Retinal pigment epithelial cell (primary cell): ENCODE measurements at regions not wholly inside any gene's neighbourhood (a gene's known extent, or its start where the extent isn't known, plus 50 kb on each side); places are given as distances from the start of the nearest gene placed in this dataset.
"Not testable (repeated sequence)": the region's sequence is repeated elsewhere in the genome, so short reads cannot be mapped to it uniquely, and the experiment has no call there.

Source experiments
- DNase-seq: peaks from one replicate; pipeline ENCODE4 v3.0.0-alpha.2; 2010; ENCODE audit warnings: low read depth
- H3K4me3 ChIP-seq: 2 replicates; pipeline ENCODE4 v1.5.1; 2011; ENCODE audit warnings: mild to moderate bottlenecking, low read length, control low read depth, moderate library complexity
- TF ChIP-seq, protein P1 (sequence below): conservative IDR thresholded peaks from 2 replicates; pipeline ENCODE4 v1.5.1; 2011; ENCODE audit warnings: low read depth, low read length, control low read depth, inconsistent platforms

DNA sequence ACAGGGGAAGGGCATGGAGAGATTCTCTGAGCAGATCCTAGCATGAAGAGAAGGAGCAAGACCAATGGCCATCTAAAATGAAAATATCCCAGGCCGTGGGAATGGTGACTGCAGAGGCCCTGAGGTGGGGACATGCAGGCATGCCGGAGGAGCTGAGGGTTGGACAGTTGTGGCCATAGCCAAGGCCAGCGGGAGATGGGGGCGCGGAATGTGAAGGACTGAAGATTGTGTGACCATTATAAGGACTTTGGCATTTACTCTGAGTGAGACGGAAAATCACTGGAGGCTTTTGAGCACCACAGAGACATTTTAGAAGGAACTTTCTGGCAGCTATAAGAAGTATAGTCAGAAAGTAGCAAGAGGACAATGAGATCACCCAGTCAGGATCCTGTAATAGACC, 341.1 kb downstream of the SFMBT2 start:
- no peak for DNase-seq
- TF ChIP-seq, protein P1, sequence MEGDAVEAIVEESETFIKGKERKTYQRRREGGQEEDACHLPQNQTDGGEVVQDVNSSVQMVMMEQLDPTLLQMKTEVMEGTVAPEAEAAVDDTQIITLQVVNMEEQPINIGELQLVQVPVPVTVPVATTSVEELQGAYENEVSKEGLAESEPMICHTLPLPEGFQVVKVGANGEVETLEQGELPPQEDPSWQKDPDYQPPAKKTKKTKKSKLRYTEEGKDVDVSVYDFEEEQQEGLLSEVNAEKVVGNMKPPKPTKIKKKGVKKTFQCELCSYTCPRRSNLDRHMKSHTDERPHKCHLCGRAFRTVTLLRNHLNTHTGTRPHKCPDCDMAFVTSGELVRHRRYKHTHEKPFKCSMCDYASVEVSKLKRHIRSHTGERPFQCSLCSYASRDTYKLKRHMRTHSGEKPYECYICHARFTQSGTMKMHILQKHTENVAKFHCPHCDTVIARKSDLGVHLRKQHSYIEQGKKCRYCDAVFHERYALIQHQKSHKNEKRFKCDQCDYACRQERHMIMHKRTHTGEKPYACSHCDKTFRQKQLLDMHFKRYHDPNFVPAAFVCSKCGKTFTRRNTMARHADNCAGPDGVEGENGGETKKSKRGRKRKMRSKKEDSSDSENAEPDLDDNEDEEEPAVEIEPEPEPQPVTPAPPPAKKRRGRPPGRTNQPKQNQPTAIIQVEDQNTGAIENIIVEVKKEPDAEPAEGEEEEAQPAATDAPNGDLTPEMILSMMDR, result no peak

DNA sequence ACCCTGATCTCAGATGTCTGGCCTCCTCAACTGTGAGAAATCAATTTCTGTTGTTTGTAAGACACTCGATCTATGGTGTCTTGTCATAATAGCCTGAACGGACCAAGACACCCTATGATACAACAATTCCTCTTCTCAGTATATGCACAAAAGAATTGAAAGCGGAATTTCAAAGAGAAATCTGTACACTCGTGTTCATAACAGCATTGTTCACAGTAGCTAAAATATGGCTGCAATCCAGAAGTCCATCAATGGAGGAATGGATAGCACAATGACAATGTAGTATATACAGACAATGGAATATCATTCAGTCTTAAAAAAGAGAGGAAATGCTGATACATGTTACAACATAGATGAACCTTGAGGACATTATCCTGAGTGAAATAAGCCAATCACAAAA, 354.6 kb downstream of the SFMBT2 start:
- TF ChIP-seq, protein P1, result no peak
- no peak overlapping the region for H3K4me3 ChIP-seq
- no peak for DNase-seq

More for the DNA sequence above, 341.1 kb downstream of the SFMBT2 start:
- H3K4me3 ChIP-seq, result no peak overlapping the region

DNA sequence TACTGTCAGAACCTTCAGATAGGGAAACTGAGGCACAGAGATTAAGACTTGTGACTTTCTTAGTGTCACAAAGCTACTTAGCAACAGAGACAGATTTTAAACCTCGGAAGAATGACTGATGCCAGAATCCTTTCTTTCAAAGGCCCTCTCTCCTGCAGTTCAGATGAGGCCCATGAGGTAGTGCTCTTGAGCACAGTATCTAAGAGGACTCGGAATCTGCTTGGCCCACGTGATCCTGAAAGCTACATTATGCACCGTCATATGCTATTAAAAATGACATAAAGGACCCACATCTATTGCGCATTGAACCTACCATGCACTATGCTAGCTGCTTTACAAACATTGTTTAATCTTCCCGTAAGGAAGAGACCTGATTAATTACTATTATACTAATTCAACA, 355.9 kb downstream of the SFMBT2 start:
- H3K4me3 ChIP-seq, result no peak overlapping the region
- no peak for DNase-seq
- TF ChIP-seq, protein P1, result peak; percentile 57

- no peak for DNase-seq
- H3K4me3 ChIP-seq, result no peak overlapping the region
- TF ChIP-seq, protein P1, result no peak
Observed at GRCh38 chr10:7053195-7053594, 357.6 kb downstream of the SFMBT2 start.

DNA sequence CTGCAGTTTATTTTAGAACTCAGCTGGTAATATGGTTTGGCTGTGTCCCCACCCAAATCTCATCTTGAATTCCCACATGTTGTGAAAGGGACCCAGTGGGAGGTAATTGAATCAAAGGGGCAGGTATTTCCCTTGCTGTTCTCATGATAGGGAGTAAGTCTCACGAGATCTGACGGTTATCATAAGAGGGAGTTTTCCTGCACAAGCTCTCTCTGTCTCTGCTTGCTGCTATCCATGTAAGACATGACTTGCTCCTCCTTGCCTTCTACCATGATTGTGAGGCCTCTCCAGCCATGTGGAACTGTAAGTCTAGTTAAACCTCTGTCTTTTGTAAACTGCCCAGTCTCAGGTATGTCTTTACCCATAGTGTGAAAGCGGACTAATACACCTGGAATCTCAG, 360.8 kb downstream of the SFMBT2 start:
- DNase-seq, H3K4me3 ChIP-seq: not testable (repeated sequence)

DNA sequence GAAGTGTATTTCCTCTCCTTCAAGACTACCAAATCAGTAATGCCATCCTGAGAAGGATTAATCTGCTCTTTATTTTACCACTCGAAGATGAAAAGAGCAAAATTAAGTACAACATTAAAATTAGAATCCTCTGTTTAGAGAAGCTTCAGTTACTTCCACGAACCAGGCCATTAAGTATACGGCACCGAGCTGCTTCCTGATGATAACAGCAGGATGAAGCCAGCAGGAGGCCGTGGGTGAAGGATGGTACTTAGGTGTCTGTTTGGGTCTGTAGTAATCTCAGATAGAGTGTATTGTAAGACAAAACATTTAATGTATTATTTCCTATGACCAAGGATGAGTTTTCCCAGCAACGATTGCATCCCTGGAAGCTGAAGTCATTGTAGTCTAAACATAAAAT, 362.8 kb downstream of the SFMBT2 start:
- TF ChIP-seq, protein P1, result no peak
- DNase-seq, result no peak

GRCh38 chr10:7046615-7047014, 364.2 kb downstream of the SFMBT2 start:
- TF ChIP-seq, protein P1, result no peak
- no peak for DNase-seq
- H3K4me3 ChIP-seq, result no peak overlapping the region

More for the DNA sequence above, 362.8 kb downstream of the SFMBT2 start:
- H3K4me3 ChIP-seq, result no peak overlapping the region
